Dermis microvascular lymphatic vessel endothelial cell (primary cell): ENCODE measurements at regions not wholly inside any gene's neighbourhood (a gene's known extent, or its start where the extent isn't known, plus 50 kb on each side); places are given as distances from the start of the nearest gene placed in this dataset.
"Not testable (repeated sequence)": the region's sequence is repeated elsewhere in the genome, so short reads cannot be mapped to it uniquely, and the experiment has no call there.

Source experiments
- DNase-seq, 2 donors: peaks; one replicate each; pipeline versions ENCODE4 v3.0.0 to v3.0.0-alpha.2; 2010; ENCODE audit warnings: low read depth in 2 of 2

- no peak for DNase-seq
Observed at GRCh38 chr3:34862456-34862855, 776.9 kb upstream of the ARPP21 start.

- DNase-seq = no peak
Observed at GRCh38 chr3:34863485-34863884, 775.8 kb upstream of the ARPP21 start.

- DNase-seq = no peak
Observed at GRCh38 chr3:34864011-34864410, 775.3 kb upstream of the ARPP21 start.

- no peak for DNase-seq
Observed at GRCh38 chr3:34865346-34865745, 774.0 kb upstream of the ARPP21 start.

GRCh38 chr3:34868935-34869334 is 770.4 kb upstream of the ARPP21 start:
- no peak for DNase-seq

- no peak for DNase-seq
Observed at GRCh38 chr3:34869696-34870095, 769.6 kb upstream of the ARPP21 start.

- no peak for DNase-seq
Observed at GRCh38 chr3:34872406-34872805, 766.9 kb upstream of the ARPP21 start.

GRCh38 chr3:34876997-34877396 is 762.3 kb upstream of the ARPP21 start:
- no peak for DNase-seq

GRCh38 chr3:34878488-34878887 is 760.8 kb upstream of the ARPP21 start:
- DNase-seq = no peak

- DNase-seq = no peak
Observed at GRCh38 chr3:34881026-34881425, 758.3 kb upstream of the ARPP21 start.

- DNase-seq = peak in 1 of 2 donors; percentile 5
Observed at GRCh38 chr3:34882764-34883163, 756.6 kb upstream of the ARPP21 start.

GRCh38 chr3:34884007-34884406 is 755.3 kb upstream of the ARPP21 start:
- no peak for DNase-seq

- DNase-seq = no peak
Observed at GRCh38 chr3:34886443-34886842, 752.9 kb upstream of the ARPP21 start.

- no peak for DNase-seq
Observed at GRCh38 chr3:34889641-34890040, 749.7 kb upstream of the ARPP21 start.

GRCh38 chr3:34890247-34890646 is 749.1 kb upstream of the ARPP21 start:
- DNase-seq = no peak

- DNase-seq = no peak
Observed at GRCh38 chr3:34891941-34892340, 747.4 kb upstream of the ARPP21 start.

- no peak for DNase-seq
Observed at GRCh38 chr3:34895841-34896240, 743.5 kb upstream of the ARPP21 start.

- DNase-seq = not testable (repeated sequence)
Observed at GRCh38 chr3:34909679-34910078, 729.6 kb upstream of the ARPP21 start.

GRCh38 chr3:34919025-34919424 is 720.3 kb upstream of the ARPP21 start:
- DNase-seq = no peak

GRCh38 chr3:34920806-34921205 is 718.5 kb upstream of the ARPP21 start:
- DNase-seq = no peak

- DNase-seq = no peak
Observed at GRCh38 chr3:34924961-34925360, 714.4 kb upstream of the ARPP21 start.

GRCh38 chr3:34925851-34926250 is 713.5 kb upstream of the ARPP21 start:
- DNase-seq = no peak

GRCh38 chr3:34929036-34929435 is 710.3 kb upstream of the ARPP21 start:
- no peak for DNase-seq

GRCh38 chr3:34934660-34935059 is 704.7 kb upstream of the ARPP21 start:
- no peak for DNase-seq

- DNase-seq = no peak
Observed at GRCh38 chr3:34938784-34939183, 700.5 kb upstream of the ARPP21 start.
